GM13976 (cell line): ENCODE measurements at regions not wholly inside any gene's neighbourhood (a gene's known extent, or its start where the extent isn't known, plus 50 kb on each side); places are given as distances from the start of the nearest gene placed in this dataset.

Experiments
- DNase-seq: peaks from one replicate; pipeline ENCODE4 v3.0.0; 2012; ENCODE audit warnings: low spot score
- in situ Hi-C: fragments of 300-500 bp; cut with MboI; formaldehyde crosslinking; loops from one replicate; pipeline ENCODE4 v1.12.0; 2022; ENCODE audit warnings: low sequenced_read_pairs, mixed read lengths, inconsistent platforms; ENCODE audit not compliant: unreplicated experiment
- TF ChIP-seq, protein P1 (sequence below): IDR thresholded peaks from 2 replicates; pipeline ENCODE4 v1.5.1; 2012; ENCODE audit warnings: borderline replicate concordance, mild to moderate bottlenecking; ENCODE audit not compliant: insufficient read depth; ENCODE audit errors: extremely low read depth, missing control alignments, control extremely low read depth

DNA sequence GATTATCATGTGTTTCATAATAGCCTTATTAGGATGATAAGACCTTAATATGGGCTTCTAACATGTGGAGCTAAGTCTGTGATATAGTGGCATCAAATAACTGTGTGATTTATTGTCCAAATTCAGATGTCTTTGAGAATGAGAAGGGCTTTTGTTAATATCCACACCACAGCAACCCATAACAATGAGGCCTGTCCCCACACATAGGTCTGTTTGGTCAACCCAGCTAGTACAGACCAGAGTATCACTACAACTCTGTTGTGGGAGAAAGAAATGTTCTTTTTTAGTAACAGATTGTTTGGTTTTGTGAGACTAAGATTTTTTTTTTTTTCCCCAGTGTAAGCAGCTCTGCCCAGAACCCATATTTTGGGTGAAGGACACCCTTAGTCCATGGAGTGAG lies 439.2 kb downstream of the PIK3C3 start:
- DNase-seq = no peak
- TF ChIP-seq, protein P1, sequence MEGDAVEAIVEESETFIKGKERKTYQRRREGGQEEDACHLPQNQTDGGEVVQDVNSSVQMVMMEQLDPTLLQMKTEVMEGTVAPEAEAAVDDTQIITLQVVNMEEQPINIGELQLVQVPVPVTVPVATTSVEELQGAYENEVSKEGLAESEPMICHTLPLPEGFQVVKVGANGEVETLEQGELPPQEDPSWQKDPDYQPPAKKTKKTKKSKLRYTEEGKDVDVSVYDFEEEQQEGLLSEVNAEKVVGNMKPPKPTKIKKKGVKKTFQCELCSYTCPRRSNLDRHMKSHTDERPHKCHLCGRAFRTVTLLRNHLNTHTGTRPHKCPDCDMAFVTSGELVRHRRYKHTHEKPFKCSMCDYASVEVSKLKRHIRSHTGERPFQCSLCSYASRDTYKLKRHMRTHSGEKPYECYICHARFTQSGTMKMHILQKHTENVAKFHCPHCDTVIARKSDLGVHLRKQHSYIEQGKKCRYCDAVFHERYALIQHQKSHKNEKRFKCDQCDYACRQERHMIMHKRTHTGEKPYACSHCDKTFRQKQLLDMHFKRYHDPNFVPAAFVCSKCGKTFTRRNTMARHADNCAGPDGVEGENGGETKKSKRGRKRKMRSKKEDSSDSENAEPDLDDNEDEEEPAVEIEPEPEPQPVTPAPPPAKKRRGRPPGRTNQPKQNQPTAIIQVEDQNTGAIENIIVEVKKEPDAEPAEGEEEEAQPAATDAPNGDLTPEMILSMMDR = no peak
- in situ Hi-C loops = no loop called here

DNA sequence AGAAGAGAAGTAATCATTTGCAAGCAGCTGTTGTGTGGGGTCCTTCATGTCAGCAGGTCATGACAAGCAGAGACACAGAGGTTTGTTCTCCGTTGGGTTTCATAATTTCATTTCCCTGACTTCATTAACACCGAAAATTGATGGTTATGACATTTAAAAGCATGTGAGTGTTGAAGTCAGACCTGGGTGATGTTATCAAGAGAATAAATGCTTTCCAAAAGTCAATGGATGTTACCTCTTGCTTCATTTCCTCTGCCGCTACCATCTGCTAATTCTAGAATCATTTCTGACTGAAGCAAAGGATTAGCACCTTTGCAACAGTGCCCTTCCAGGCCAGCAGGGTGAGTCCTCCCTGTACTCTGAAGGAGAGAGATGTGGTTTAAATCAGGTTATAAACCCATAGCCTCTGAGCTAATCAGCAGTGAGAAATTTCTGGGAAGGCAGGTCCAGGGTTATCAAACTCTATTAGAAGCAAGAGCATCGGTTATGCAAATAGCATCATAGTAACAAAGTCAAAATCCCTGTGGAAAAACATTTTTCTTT lies 446.2 kb downstream of the PIK3C3 start:
- in situ Hi-C loops = no loop called here
- TF ChIP-seq, protein P1 = no peak
- no peak for DNase-seq

DNA sequence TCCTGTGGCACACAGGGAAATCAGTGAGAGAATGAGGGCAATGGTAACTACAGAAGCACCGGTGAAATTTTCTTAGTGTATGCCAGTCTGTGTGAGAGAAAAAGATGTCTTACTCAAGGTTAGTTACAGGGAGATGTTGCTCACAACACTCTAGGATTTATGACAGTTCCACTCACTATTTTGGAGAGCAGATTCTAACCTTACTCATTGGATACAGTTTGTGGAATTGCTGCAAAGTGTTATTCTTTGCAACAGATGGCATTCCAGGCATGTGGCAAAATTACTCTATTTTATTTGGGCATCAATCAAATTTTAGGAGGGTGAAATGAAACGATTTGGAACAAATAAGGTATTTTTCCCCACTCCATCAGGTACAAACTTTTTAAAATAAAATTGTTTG lies 449.1 kb downstream of the PIK3C3 start:
- in situ Hi-C loops = no loop called here
- DNase-seq = no peak
- TF ChIP-seq, protein P1 = no peak

DNA sequence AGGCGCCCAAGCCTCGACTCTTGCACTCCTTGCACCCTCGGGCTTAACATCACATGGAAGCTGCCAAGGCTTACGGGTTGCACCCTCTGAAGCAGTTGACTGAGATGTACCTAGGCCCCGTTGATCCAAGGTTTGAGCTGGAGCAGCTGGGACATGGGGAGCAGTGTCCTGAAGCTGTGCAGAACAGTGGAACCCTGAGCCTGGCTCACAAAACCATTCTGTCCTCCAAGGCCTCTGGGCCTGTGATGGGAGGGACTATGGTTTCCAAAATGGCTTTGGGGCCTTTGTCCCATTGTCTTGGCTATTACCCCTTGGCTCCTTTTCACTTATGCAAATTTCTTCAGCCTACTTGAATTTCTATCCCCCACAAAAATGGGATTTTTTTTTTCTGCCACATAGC lies 454.0 kb downstream of the PIK3C3 start:
- no peak for DNase-seq
- in situ Hi-C loops = no loop called here
- TF ChIP-seq, protein P1 = no peak

DNA sequence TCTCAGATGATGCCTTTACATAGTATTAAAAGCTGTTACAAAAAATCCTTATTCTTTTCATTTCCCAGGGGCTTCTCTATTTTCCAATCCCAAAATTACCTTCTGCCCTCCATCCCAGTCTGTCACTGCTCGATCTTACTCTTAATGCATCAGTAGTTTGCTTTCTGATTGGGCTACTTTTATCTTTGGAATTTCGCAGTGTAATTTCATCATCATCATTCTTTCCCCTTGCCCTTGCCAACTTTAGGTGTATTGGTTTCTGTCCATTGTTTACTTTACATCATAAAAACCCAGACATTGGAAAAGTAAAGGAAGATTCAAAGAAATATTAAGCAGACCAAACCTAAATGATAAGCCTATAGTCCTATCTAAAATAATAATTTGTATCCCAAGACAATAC lies 457.2 kb downstream of the PIK3C3 start:
- DNase-seq = no peak
- TF ChIP-seq, protein P1 = no peak
- in situ Hi-C loops = no loop called here

DNA sequence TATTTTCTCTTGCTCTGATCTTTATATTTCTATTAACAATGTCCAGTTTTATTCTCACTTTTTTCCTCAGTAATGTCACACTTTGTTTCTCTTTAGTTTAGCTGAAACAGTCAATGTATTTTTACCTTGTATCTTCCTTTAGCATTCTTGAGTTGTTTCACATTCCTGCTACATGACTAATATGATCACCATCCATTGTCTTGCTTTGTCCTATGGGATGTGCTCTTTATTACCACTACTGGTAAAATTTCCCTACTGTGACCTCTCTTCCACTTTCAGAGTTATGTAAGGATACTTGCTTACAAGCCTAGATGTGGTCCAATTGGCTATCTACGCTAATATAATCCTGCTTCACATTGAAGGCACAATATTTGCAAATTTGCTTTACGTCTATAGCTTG lies 457.9 kb downstream of the PIK3C3 start:
- TF ChIP-seq, protein P1 = no peak
- no peak for DNase-seq
- in situ Hi-C loops = no loop called here

DNA sequence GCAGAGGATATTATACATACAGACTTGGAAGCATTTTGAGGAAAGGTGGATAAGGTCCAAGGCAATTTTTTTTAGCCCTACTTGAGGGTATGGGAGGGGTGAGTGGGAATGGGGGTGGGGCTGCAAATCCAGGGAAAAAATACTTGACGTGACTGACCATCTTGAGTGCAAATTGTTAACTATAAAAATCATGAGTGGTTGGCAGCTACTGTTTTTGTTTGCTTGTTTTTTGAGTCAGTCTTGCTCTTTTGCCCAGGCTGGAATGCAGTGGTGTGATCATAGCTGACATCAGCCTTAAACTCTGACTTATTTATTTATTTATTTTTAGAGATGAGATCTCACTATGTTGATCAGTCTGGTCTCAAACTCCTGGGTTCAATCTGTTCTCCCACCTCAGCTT lies 458.8 kb downstream of the PIK3C3 start:
- TF ChIP-seq, protein P1 = no peak
- in situ Hi-C loops = no loop called here
- DNase-seq = no peak
